ENCODE measurements at regions not wholly inside any gene's neighbourhood (a gene's known extent, or its start where the extent isn't known, plus 50 kb on each side); places are given as distances from the start of the nearest gene placed in this dataset.

GRCh38 chr9:108331596-108331995 is 524.2 kb downstream of the ACTL7B start:
- Histone ChIP-seq H4K20me1 (no peaks in the 10 kb centered on the region), H3K4me2 (peak overlapping the region in 6 of 11 experiments; percentile 17 to 65 (median 41); a peak in 8 of 22 replicates), H3K4me3 (no peak overlapping the region), H3K9ac (no peak overlapping the region), H3K4me1 (peaks cover 0 to 24% (median 10%) of the 10 kb centered on the region in 10 experiments; a peak in 10 of 20 replicates), H3K27me3 (no peaks in the 10 kb centered on the region), H3K27ac (no peak overlapping the region), H3K9me3 (replicated peaks in 1 of 11) (peaks cover 32 to 59% (median 39%) of the 10 kb centered on the region in 11 experiments), H3K36me3 (no peaks in the 10 kb centered on the region)
- TF ChIP-seq Cebpa-rat (IDR thresholded peaks at IDR 0.05), result no peak

GRCh38 chr9:108325406-108325805 is 530.4 kb downstream of the ACTL7B start:
- Histone ChIP-seq H3K9me3 (replicated peaks in 1 of 11) (peaks cover 44 to 61% (median 52%) of the 10 kb centered on the region in 11 experiments), H3K4me2 (no peak overlapping the region), H3K27me3 (no peaks in the 10 kb centered on the region), H3K9ac (no peak overlapping the region), H3K4me1 (peaks cover 0 to 5% (median 1%) of the 10 kb centered on the region in 10 experiments; a peak in 7 of 20 replicates), H3K4me3 (no peak overlapping the region), H3K27ac (no peak overlapping the region), H3K36me3 (no peaks in the 10 kb centered on the region), H4K20me1 (no peaks in the 10 kb centered on the region)
- no peak for TF ChIP-seq Cebpa-rat (IDR thresholded peaks at IDR 0.05)

DNA sequence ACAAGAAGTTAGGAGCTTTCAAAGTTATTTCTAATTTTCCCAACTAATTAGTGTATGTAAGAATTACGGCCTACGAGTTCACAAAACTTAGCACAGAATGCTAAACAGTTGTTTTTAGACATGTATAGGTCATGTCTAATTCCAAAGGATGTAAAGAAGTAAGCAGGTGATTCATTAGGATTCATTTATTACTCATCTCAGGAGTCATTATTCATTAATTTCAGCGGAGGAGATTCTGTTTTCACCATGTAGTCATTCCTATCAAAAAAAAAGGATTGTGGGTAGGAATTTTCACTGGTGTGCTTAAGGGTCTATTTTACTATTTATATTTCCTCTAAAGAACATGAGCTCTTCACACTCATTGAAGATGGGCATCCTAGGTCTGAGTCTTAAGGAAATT is 532.2 kb downstream of the ACTL7B start:
- H4K20me1 ChIP-seq, result no peaks in the 10 kb centered on the region
- no peak overlapping the region for H3K4me3 ChIP-seq
- no peaks in the 10 kb centered on the region for H3K27me3 ChIP-seq
- H3K9ac ChIP-seq, result no peak overlapping the region
- H3K36me3 ChIP-seq, result no peaks in the 10 kb centered on the region
- H3K4me2 ChIP-seq, result no peak overlapping the region
- no peak overlapping the region for H3K27ac ChIP-seq
- no peak for TF ChIP-seq Cebpa-rat (IDR thresholded peaks at IDR 0.05)
- no peaks in the 10 kb centered on the region for H3K4me1 ChIP-seq
- H3K9me3 ChIP-seq (replicated peaks in 1 of 11), result peaks cover 32 to 48% (median 42%) of the 10 kb centered on the region in 11 experiments

GRCh38 chr9:108322326-108323098 is 533.3 kb downstream of the ACTL7B start:
- no peaks in the 10 kb centered on the region for H3K4me1 ChIP-seq
- TF ChIP-seq Cebpa-rat (IDR thresholded peaks at IDR 0.05), result no peak
- H3K4me2 ChIP-seq, result no peak overlapping the region
- H3K9ac ChIP-seq, result no peak overlapping the region
- H3K27ac ChIP-seq, result no peak overlapping the region
- H3K4me3 ChIP-seq, result no peak overlapping the region
- H3K9me3 ChIP-seq (replicated peaks in 1 of 11), result peaks cover 21 to 45% (median 36%) of the 10 kb centered on the region in 11 experiments
- H3K27me3 ChIP-seq, result no peaks in the 10 kb centered on the region
- H4K20me1 ChIP-seq, result no peaks in the 10 kb centered on the region
- H3K36me3 ChIP-seq, result no peaks in the 10 kb centered on the region

GRCh38 chr9:108316630-108317029 is 539.2 kb downstream of the ACTL7B start:
- H3K27ac ChIP-seq, result no peak overlapping the region
- no peak for TF ChIP-seq Cebpa-rat (IDR thresholded peaks at IDR 0.05)

GRCh38 chr9:108316066-108316465 is 539.7 kb downstream of the ACTL7B start:
- H4K20me1 ChIP-seq, result no peaks in the 10 kb centered on the region
- no peak overlapping the region for H3K9ac ChIP-seq
- H3K4me2 ChIP-seq, result no peak overlapping the region
- H3K4me1 ChIP-seq, result no peaks in the 10 kb centered on the region
- no peaks in the 10 kb centered on the region for H3K36me3 ChIP-seq
- no peak overlapping the region for H3K27ac ChIP-seq
- no peak for TF ChIP-seq Cebpa-rat (IDR thresholded peaks at IDR 0.05)
- H3K9me3 ChIP-seq (replicated peaks in 1 of 11), result peaks cover 0 to 19% (median 8%) of the 10 kb centered on the region in 11 experiments; a peak in 7 of 22 replicates
- H3K27me3 ChIP-seq, result no peaks in the 10 kb centered on the region
- H3K4me3 ChIP-seq, result no peak overlapping the region

More at GRCh38 chr9:108316630-108317029, 539.2 kb downstream of the ACTL7B start:
- no peaks in the 10 kb centered on the region for H3K4me1 ChIP-seq
- H3K9ac ChIP-seq, result no peak overlapping the region
- no peak overlapping the region for H3K4me3 ChIP-seq
- H3K36me3 ChIP-seq, result no peaks in the 10 kb centered on the region
- H3K27me3 ChIP-seq, result no peaks in the 10 kb centered on the region
- peaks cover 0 to 19% (median 8%) of the 10 kb centered on the region in 11 experiments; a peak in 7 of 22 replicates for H3K9me3 ChIP-seq (replicated peaks in 1 of 11)
- H3K4me2 ChIP-seq, result no peak overlapping the region
- no peaks in the 10 kb centered on the region for H4K20me1 ChIP-seq

DNA sequence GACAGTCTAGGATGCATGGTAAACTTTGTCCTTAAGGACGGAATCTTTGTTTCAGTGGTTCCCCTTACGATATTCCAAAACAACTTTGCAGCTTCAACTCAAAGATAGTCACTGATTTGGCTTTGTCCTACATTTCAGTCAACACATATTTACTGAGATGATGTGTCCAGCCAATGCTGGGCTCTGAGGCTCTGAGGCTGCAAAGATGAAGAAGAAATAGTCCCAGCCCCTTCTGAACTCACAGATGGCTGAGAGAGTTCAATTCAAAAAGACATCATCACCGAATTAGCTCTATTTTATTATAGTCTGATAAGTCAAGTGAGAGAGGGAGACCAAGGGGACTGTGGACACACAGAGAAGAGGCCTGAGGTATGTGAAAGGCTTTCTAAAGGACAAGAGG is 544.0 kb downstream of the ACTL7B start:
- no peaks in the 10 kb centered on the region for H3K4me1 ChIP-seq
- H3K4me3 ChIP-seq, result no peak overlapping the region
- H3K36me3 ChIP-seq, result no peaks in the 10 kb centered on the region
- H3K27me3 ChIP-seq, result no peaks in the 10 kb centered on the region
- H3K9ac ChIP-seq, result no peak overlapping the region
- H4K20me1 ChIP-seq, result no peaks in the 10 kb centered on the region
- TF ChIP-seq Cebpa-rat (IDR thresholded peaks at IDR 0.05), result no peak
- H3K9me3 ChIP-seq (replicated peaks in 1 of 11), result peaks cover 0 to 5% (median 0%) of the 10 kb centered on the region in 11 experiments; a peak in 2 of 22 replicates
- no peak overlapping the region for H3K27ac ChIP-seq
- no peak overlapping the region for H3K4me2 ChIP-seq

- Histone ChIP-seq H3K9ac (no peak overlapping the region), H3K4me1 (no peaks in the 10 kb centered on the region), H3K4me3 (no peak overlapping the region), H3K27me3 (no peaks in the 10 kb centered on the region), H3K36me3 (no peaks in the 10 kb centered on the region), H3K4me2 (no peak overlapping the region), H4K20me1 (no peaks in the 10 kb centered on the region), H3K27ac (no peak overlapping the region), H3K9me3 (replicated peaks in 1 of 11) (peaks cover 0 to 5% (median 0%) of the 10 kb centered on the region in 11 experiments; a peak in 2 of 22 replicates)
- no peak for TF ChIP-seq Cebpa-rat (IDR thresholded peaks at IDR 0.05)
These were observed 545.6 kb downstream of the ACTL7B start for GRCh38 chr9:108310202-108310601.

DNA sequence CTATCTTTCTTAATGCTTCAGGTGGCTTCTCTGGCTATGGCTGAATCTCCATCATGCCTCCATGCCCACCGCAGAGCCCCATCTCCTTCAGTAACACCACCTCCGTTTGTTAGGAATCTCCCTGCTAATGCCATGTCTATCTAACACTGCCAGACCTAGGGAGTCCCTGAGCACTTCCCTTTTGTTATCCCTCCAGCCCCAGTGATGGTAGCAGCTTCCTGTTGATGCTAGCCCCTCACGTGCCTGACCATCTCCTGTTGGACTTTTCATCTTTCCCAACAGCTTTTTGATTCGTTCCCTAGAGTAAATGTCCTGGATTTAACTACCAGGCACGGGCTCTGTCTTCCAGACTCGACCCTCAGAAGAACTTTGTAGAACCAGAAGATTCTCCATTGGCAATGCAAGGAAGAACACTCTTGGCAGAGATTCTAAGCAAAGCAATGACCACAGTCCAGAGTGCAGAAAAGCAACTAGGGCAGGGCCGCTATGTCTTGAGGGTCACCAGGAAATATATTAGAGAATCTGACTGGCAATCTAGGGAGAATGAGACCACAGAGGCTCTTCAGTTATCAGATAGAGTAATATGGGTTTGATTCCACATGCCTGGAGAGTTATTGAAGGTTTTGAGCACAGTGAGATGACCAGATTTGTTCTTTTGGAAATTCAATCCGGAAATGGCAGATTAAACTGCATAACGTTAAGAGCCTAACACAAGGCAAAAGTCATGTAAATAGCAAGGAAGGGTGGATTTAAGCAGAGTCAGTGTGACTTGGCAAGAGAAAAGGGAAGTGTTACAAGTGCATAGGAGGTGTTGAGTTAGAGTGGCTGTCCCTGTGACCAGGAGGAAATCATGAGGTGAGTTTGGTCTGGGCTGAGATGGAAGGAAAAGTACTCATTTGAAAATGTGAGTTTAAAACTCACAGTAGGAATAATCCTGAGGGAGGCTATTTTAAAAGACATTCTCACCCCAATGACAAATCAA is 555.2 kb downstream of the ACTL7B start:
- Histone ChIP-seq H3K27ac (peak overlapping the region in 2 of 11 experiments; percentile 30 to 36; a peak in 2 of 22 replicates), H3K4me2 (peak overlapping the region in 4 of 11 experiments; percentile 17 to 47 (median 41); a peak in 7 of 22 replicates), H3K9ac (no peak overlapping the region), H3K4me3 (no peak overlapping the region), H3K9me3 (replicated peaks in 1 of 11) (peaks cover 0 to 10% (median 0%) of the 10 kb centered on the region in 11 experiments; a peak in 5 of 22 replicates), H3K36me3 (no peaks in the 10 kb centered on the region), H4K20me1 (no peaks in the 10 kb centered on the region), H3K27me3 (no peaks in the 10 kb centered on the region), H3K4me1 (peaks cover 0 to 32% (median 0%) of the 10 kb centered on the region in 10 experiments; a peak in 8 of 20 replicates)
- TF ChIP-seq Cebpa-rat (IDR thresholded peaks at IDR 0.05), result no peak

Measured in BLaER1 treated with 17β-estradiol and CSF1 and Interleukin-3, amounts not matched to agents 10 nM and 100 nM (cell line).